ENCODE measurements at regions not wholly inside any gene's neighbourhood (a gene's known extent, or its start where the extent isn't known, plus 50 kb on each side); places are given as distances from the start of the nearest gene placed in this dataset.

- intact Hi-C loops (cut with micrococcal nuclease; ENCODE audit: unreplicated experiment) = no loop called here
- Histone ChIP-seq H3K4me3 (ENCODE audit: low read depth, low read length, poor library complexity, severe bottlenecking) (no peak overlapping the region), H3K27me3 (replicated peaks; ENCODE audit: insufficient read depth, low read depth, low read length, poor library complexity) (no peaks in the 10 kb centered on the region), H3K4me1 (ENCODE audit: insufficient read depth, low read length, poor library complexity, severe bottlenecking) (no peaks in the 10 kb centered on the region), H3K9me3 (ENCODE audit: low read depth, low read length, poor library complexity, severe bottlenecking) (no peaks in the 10 kb centered on the region), H3K27ac (ENCODE audit: low read depth, low read length, poor library complexity, severe bottlenecking) (no peak overlapping the region), H3K36me3 (ENCODE audit: insufficient read depth, low read length, poor library complexity, severe bottlenecking) (no peaks in the 10 kb centered on the region)
- CTCF ChIA-PET = no interaction called here
- TF ChIP-seq CTCF (conservative IDR thresholded peaks at IDR 0.05; ENCODE audit: low read depth, low read length) (no peak), EZH2 (IDR thresholded peaks at IDR 0.05; ENCODE audit: borderline replicate concordance, low read depth, low read length, poor library complexity, severe bottlenecking) (no peak)
- POLR2A ChIA-PET (ENCODE audit: low non-redundant PET) = no interaction called here
- DNase-seq (ENCODE audit: low spot score) = no peak
- no TSS peak for BruUV-seq (replicated peaks)
Measured at GRCh38 chr7:96838481-96838880, 128.8 kb upstream of the SEM1 start.

GRCh38 chr7:96855139-96855538 lies 145.5 kb upstream of the SEM1 start:
- no peaks in the 10 kb centered on the region for H3K9me3 ChIP-seq (ENCODE audit: low read depth, low read length, poor library complexity, severe bottlenecking)
- no peak overlapping the region for H3K4me3 ChIP-seq (ENCODE audit: low read depth, low read length, poor library complexity, severe bottlenecking)
- no peaks in the 10 kb centered on the region for H3K27me3 ChIP-seq (replicated peaks; ENCODE audit: insufficient read depth, low read depth, low read length, poor library complexity)
- TF ChIP-seq EZH2 (IDR thresholded peaks at IDR 0.05; ENCODE audit: borderline replicate concordance, low read depth, low read length, poor library complexity, severe bottlenecking) (no peak), CTCF (conservative IDR thresholded peaks at IDR 0.05; ENCODE audit: low read depth, low read length) (no peak)
- no peaks in the 10 kb centered on the region for H3K36me3 ChIP-seq (ENCODE audit: insufficient read depth, low read length, poor library complexity, severe bottlenecking)
- no TSS peak for BruUV-seq (replicated peaks)
- CTCF ChIA-PET = no interaction called here
- POLR2A ChIA-PET (ENCODE audit: low non-redundant PET) = no interaction called here
- no peak overlapping the region for H3K27ac ChIP-seq (ENCODE audit: low read depth, low read length, poor library complexity, severe bottlenecking)
- H3K4me1 ChIP-seq (ENCODE audit: insufficient read depth, low read length, poor library complexity, severe bottlenecking) = no peaks in the 10 kb centered on the region
- DNase-seq (ENCODE audit: low spot score) = no peak
- intact Hi-C loops (cut with micrococcal nuclease; ENCODE audit: unreplicated experiment) = no loop called here

- Histone ChIP-seq H3K36me3 (ENCODE audit: insufficient read depth, low read length, poor library complexity, severe bottlenecking) (no peaks in the 10 kb centered on the region), H3K27me3 (replicated peaks; ENCODE audit: insufficient read depth, low read depth, low read length, poor library complexity) (no peaks in the 10 kb centered on the region), H3K27ac (ENCODE audit: low read depth, low read length, poor library complexity, severe bottlenecking) (no peak overlapping the region), H3K4me1 (ENCODE audit: insufficient read depth, low read length, poor library complexity, severe bottlenecking) (no peaks in the 10 kb centered on the region), H3K4me3 (ENCODE audit: low read depth, low read length, poor library complexity, severe bottlenecking) (no peak overlapping the region), H3K9me3 (ENCODE audit: low read depth, low read length, poor library complexity, severe bottlenecking) (no peaks in the 10 kb centered on the region)
- CTCF ChIA-PET = no interaction called here
- POLR2A ChIA-PET (ENCODE audit: low non-redundant PET) = no interaction called here
- no peak for DNase-seq (ENCODE audit: low spot score)
- intact Hi-C loops (cut with micrococcal nuclease; ENCODE audit: unreplicated experiment) = no loop called here
- TF ChIP-seq EZH2 (IDR thresholded peaks at IDR 0.05; ENCODE audit: borderline replicate concordance, low read depth, low read length, poor library complexity, severe bottlenecking) = no peak
- TF ChIP-seq CTCF (conservative IDR thresholded peaks at IDR 0.05; ENCODE audit: low read depth, low read length) = no peak
- BruUV-seq (replicated peaks) = no TSS peak
Measured at GRCh38 chr7:96855691-96856090, 146.0 kb upstream of the SEM1 start.
